ENCODE measurements at regions not wholly inside any gene's neighbourhood (a gene's known extent, or its start where the extent isn't known, plus 50 kb on each side); places are given as distances from the start of the nearest gene placed in this dataset.

DNA sequence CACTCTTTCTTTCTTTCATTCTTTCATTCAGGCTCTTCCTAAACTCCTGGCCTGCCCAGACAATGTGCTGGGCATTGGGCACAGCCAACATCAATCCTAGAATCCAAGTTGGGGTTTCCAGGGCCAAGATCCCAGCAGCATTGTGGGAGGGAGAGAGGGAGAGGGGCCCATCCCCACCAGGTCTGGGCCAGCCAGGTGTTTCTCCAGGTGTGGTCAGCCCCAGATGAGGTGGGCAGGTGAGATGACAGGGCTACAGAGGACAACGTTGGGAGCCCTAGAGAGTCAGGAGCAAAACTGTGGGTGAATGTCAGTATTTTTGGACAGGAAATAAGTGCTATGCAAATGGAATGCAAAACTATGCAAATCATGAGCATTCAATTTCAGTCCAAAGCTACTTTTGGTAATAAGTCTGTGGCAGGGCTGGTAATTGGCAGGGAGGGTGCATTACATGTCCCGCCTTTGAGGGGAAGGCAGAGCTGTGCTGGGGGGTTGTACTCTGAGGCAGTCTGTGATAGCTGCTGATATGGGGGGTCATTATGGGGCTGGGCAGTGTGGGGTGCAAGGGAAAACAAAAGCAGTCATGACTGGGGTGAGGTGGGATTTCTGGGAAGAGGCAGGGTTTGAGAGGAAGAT is 139.9 kb upstream of the IGSF21 start:
- Histone ChIP-seq H3K4me1 (ENCODE audit: low read depth, poor library complexity, severe bottlenecking) (no peaks in the 10 kb centered on the region), H2AFZ (ENCODE audit: low read depth) (no peak overlapping the region), H3K27ac (no peak overlapping the region), H3K36me3 (ENCODE audit: insufficient read depth) (no peaks in the 10 kb centered on the region), H3K4me2 (no peak overlapping the region), H4K20me1 (ENCODE audit: insufficient read depth) (no peaks in the 10 kb centered on the region), H3K27me3 (ENCODE audit: insufficient read depth, low read depth) (no peaks in the 10 kb centered on the region), H3K4me3 (IDR thresholded peaks at IDR 0.05; ENCODE audit: insufficient read depth, low read depth, low read length) (no peak overlapping the region), H3K79me2 (ENCODE audit: insufficient read depth, low read depth) (no peaks in the 10 kb centered on the region), H3K9ac (no peak overlapping the region)
- TF ChIP-seq CTCF (conservative IDR thresholded peaks at IDR 0.05; ENCODE audit: low read depth, low read length): no peak

- TF ChIP-seq CTCF (conservative IDR thresholded peaks at IDR 0.05; ENCODE audit: low read depth, low read length): no peak
These were observed 136.8 kb upstream of the IGSF21 start for GRCh38 chr1:17970757-17971156.

DNA sequence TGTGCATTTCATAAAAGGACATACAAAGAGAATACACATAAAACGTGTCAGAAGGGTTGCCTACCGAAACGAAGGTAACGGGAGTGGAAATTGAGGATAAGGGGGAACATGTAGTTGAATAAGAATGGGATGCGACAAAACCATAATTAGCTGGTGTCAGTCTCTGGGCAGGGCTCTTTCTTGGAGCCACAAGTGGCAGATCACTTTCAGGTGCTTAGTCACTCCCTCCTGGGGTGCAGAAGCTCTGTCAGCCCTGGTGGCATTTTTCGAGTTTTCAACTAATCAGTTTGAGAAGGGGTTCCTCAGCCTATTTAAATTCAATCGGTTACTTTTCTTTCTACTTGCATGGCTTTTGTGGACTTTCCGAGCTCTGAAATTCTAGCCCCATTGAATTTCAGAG is 133.9 kb upstream of the IGSF21 start:
- no peak overlapping the region for H3K4me3 ChIP-seq (IDR thresholded peaks at IDR 0.05; ENCODE audit: insufficient read depth, low read depth, low read length)
- no peaks in the 10 kb centered on the region for H3K79me2 ChIP-seq (ENCODE audit: insufficient read depth, low read depth)
- no peak for TF ChIP-seq CTCF (conservative IDR thresholded peaks at IDR 0.05; ENCODE audit: low read depth, low read length)
- no peak overlapping the region for H3K9ac ChIP-seq
- no peak overlapping the region for H2AFZ ChIP-seq (ENCODE audit: low read depth)
- peaks cover 3% of the 10 kb centered on the region; the same call in 1 of the 2 replicates for H3K27me3 ChIP-seq (ENCODE audit: insufficient read depth, low read depth)
- H3K27ac ChIP-seq: no peak overlapping the region
- H3K4me2 ChIP-seq: no peak overlapping the region
- no peaks in the 10 kb centered on the region for H3K36me3 ChIP-seq (ENCODE audit: insufficient read depth)
- no peaks in the 10 kb centered on the region for H4K20me1 ChIP-seq (ENCODE audit: insufficient read depth)
- no peaks in the 10 kb centered on the region for H3K4me1 ChIP-seq (ENCODE audit: low read depth, poor library complexity, severe bottlenecking)

More at GRCh38 chr1:17970757-17971156, 136.8 kb upstream of the IGSF21 start:
- H3K4me2 ChIP-seq: no peak overlapping the region
- H3K9ac ChIP-seq: no peak overlapping the region
- peaks cover 3% of the 10 kb centered on the region; the same call in 1 of the 2 replicates for H3K27me3 ChIP-seq (ENCODE audit: insufficient read depth, low read depth)
- no peaks in the 10 kb centered on the region for H3K79me2 ChIP-seq (ENCODE audit: insufficient read depth, low read depth)
- no peak overlapping the region for H2AFZ ChIP-seq (ENCODE audit: low read depth)
- H3K4me1 ChIP-seq (ENCODE audit: low read depth, poor library complexity, severe bottlenecking): no peaks in the 10 kb centered on the region
- H3K4me3 ChIP-seq (IDR thresholded peaks at IDR 0.05; ENCODE audit: insufficient read depth, low read depth, low read length): no peak overlapping the region
- H3K36me3 ChIP-seq (ENCODE audit: insufficient read depth): no peaks in the 10 kb centered on the region
- no peak overlapping the region for H3K27ac ChIP-seq
- H4K20me1 ChIP-seq (ENCODE audit: insufficient read depth): no peaks in the 10 kb centered on the region

- H3K4me2 ChIP-seq: no peak overlapping the region
- no peak overlapping the region for H2AFZ ChIP-seq (ENCODE audit: low read depth)
- no peaks in the 10 kb centered on the region for H3K36me3 ChIP-seq (ENCODE audit: insufficient read depth)
- H3K4me3 ChIP-seq (IDR thresholded peaks at IDR 0.05; ENCODE audit: insufficient read depth, low read depth, low read length): no peak overlapping the region
- no peak overlapping the region for H3K9ac ChIP-seq
- no peak overlapping the region for H3K27ac ChIP-seq
- no peaks in the 10 kb centered on the region for H3K4me1 ChIP-seq (ENCODE audit: low read depth, poor library complexity, severe bottlenecking)
- TF ChIP-seq CTCF (conservative IDR thresholded peaks at IDR 0.05; ENCODE audit: low read depth, low read length): no peak
- H3K79me2 ChIP-seq (ENCODE audit: insufficient read depth, low read depth): no peaks in the 10 kb centered on the region
- no peaks in the 10 kb centered on the region for H4K20me1 ChIP-seq (ENCODE audit: insufficient read depth)
- H3K27me3 ChIP-seq (ENCODE audit: insufficient read depth, low read depth): peaks cover 3% of the 10 kb centered on the region; the same call in 1 of the 2 replicates
These were observed 130.7 kb upstream of the IGSF21 start for GRCh38 chr1:17976854-17977253.
